H1 (cell line): ENCODE measurements at regions not wholly inside any gene's neighbourhood (a gene's known extent, or its start where the extent isn't known, plus 50 kb on each side); places are given as distances from the start of the nearest gene placed in this dataset.

Source experiments
- CTCF ChIA-PET: fragments of 300-600 bp; sonication (Branson Sonifier 250); formaldehyde crosslinking; loops from one replicate; lab custom pipeline; 2021; ENCODE audit not compliant: partially characterized antibody; lab: Charles Lee
- POLR2A ChIA-PET: fragments of 300-600 bp; sonication (Branson Sonifier 250); formaldehyde crosslinking; loops from one replicate; lab custom pipeline; 2021; ENCODE audit warnings: inconsistent platforms; ENCODE audit not compliant: partially characterized antibody; lab: Charles Lee
- DNase-seq, 2 experiments: peaks; one replicate each; pipeline versions ENCODE4 v3.0.0 to v3.0.0-alpha.2; 2010 to 2022; ENCODE audit warnings: low spot score in 2 of 2, low read depth in 1 of 2, mixed read lengths in 1 of 2
- FAIRE-seq: peaks from 2 replicates; lab custom pipeline; 2011; peaks lifted over from hg19 to GRCh38; lab: Jason Lieb, UNC
- H2AFZ ChIP-seq: 2 replicates; pipeline ENCODE4 v1.8.1; 2012; ENCODE audit warnings: low read length, inconsistent platforms
- H2AK5ac ChIP-seq: 2 replicates; pipeline ENCODE4 v1.6.1; 2013; ENCODE audit warnings: low read depth, low read length
- H2BK120ac ChIP-seq: replicated peaks from 2 replicates; pipeline ENCODE3; 2013; ENCODE audit warnings: low read depth, low read length, inconsistent platforms
- H2BK12ac ChIP-seq: 2 replicates; pipeline ENCODE4 v1.6.1; 2013; ENCODE audit warnings: low read depth, low read length
- H2BK15ac ChIP-seq: 2 replicates; pipeline ENCODE4 v1.6.1; 2013; ENCODE audit warnings: low read length
- H2BK20ac ChIP-seq: 2 replicates; pipeline ENCODE4 v1.6.1; 2013; ENCODE audit warnings: low read length
- H2BK5ac ChIP-seq: 2 replicates; pipeline ENCODE4 v1.6.1; 2013; ENCODE audit warnings: low read depth, low read length
- H3K14ac ChIP-seq: 2 replicates; pipeline ENCODE4 v1.6.1; 2013; ENCODE audit warnings: inconsistent platforms; ENCODE audit not compliant: insufficient read length
- H3K18ac ChIP-seq: 2 replicates; pipeline ENCODE4 v1.6.1; 2013; ENCODE audit warnings: low read length; ENCODE audit errors: extremely low read depth
- H3K23ac ChIP-seq: 2 replicates; pipeline ENCODE4 v1.6.1; 2013; ENCODE audit warnings: inconsistent platforms; ENCODE audit not compliant: insufficient read length
- H3K23me2 ChIP-seq: 2 replicates; pipeline ENCODE4 v1.6.1; 2013; ENCODE audit warnings: low read depth, low read length
- H3K27ac ChIP-seq: 2 replicates; pipeline ENCODE4 v1.6.1; 2011; ENCODE audit warnings: low read depth, low read length, inconsistent platforms
- H3K27me3 ChIP-seq, 4 experiments: replicated peaks in 1 of 4; 1 replicate in 1 of 4; 2 replicates in 3 of 4; pipeline versions ENCODE4 v1.6.1 to v1.8.1; 2011 to 2013; ENCODE audit warnings: low read length in 3 of 4, mild to moderate bottlenecking in 3 of 4, inconsistent platforms in 2 of 4, mixed read lengths in 2 of 4, moderate library complexity in 1 of 4; ENCODE audit not compliant: control insufficient read depth in 3 of 4, insufficient read depth in 3 of 4; ENCODE audit errors: extremely low read depth in 1 of 4
- H3K36me3 ChIP-seq, 4 experiments: 2 replicates each; pipeline versions ENCODE4 v1.6.1 to v1.8.1; 2011 to 2013; ENCODE audit warnings: mild to moderate bottlenecking in 4 of 4, low read length in 3 of 4, moderate library complexity in 2 of 4, control low read depth in 1 of 4, inconsistent platforms in 1 of 4; ENCODE audit not compliant: insufficient read depth in 4 of 4, control insufficient read depth in 2 of 4
- H3K4ac ChIP-seq: replicated peaks from 2 replicates; pipeline ENCODE3; 2013; ENCODE audit warnings: low read length, low read depth, mixed read lengths, inconsistent platforms; ENCODE audit not compliant: insufficient read length
- H3K4me1 ChIP-seq, 4 experiments: replicated peaks in 1 of 4; 1 replicate in 1 of 4; 2 replicates in 3 of 4; pipeline versions ENCODE4 v1.6.1 to v1.8.1; 2011 to 2013; ENCODE audit warnings: low read length in 3 of 4, inconsistent platforms in 2 of 4, mixed read lengths in 1 of 4; ENCODE audit not compliant: insufficient read depth in 4 of 4, control insufficient read depth in 3 of 4
- H3K4me2 ChIP-seq, 2 experiments: 2 replicates each; pipeline versions ENCODE4 v1.6.1 to v1.8.1; 2011 to 2013; ENCODE audit warnings: low read depth in 2 of 2, low read length in 2 of 2, control low read depth in 1 of 2, inconsistent platforms in 1 of 2, mild to moderate bottlenecking in 1 of 2; ENCODE audit not compliant: insufficient read depth in 1 of 2
- H3K4me3 ChIP-seq, 4 experiments: fragments of 200-600, 300-600 bp in 1 of 4; sonication (generic), shearing (Covaris generic), sonication (Bioruptor Twin) in 1 of 4; 2 replicates each; pipeline versions ENCODE4 v1.5.1 to v1.8.1; 2011 to 2016; ENCODE audit warnings: low read length in 4 of 4, low read depth in 3 of 4, control low read depth in 2 of 4, inconsistent platforms in 2 of 4, mild to moderate bottlenecking in 2 of 4, mixed read lengths in 1 of 4, moderate library complexity in 1 of 4; ENCODE audit not compliant: insufficient read depth in 2 of 4; ENCODE audit errors: extremely low read depth in 1 of 4
- H3K56ac ChIP-seq: replicated peaks from 2 replicates; pipeline ENCODE3; 2013; ENCODE audit warnings: low read depth, mild to moderate bottlenecking, mixed read lengths, low read length, inconsistent platforms; ENCODE audit not compliant: insufficient read length
- H3K79me1 ChIP-seq: 2 replicates; pipeline ENCODE4 v1.6.1; 2013; ENCODE audit warnings: low read depth, low read length, control low read depth
- H3K79me2 ChIP-seq, 2 experiments: 2 replicates each; pipeline versions ENCODE4 v1.6.1 to v1.8.1; 2012 to 2013; ENCODE audit warnings: low read length in 2 of 2, mild to moderate bottlenecking in 2 of 2, inconsistent platforms in 1 of 2; ENCODE audit not compliant: insufficient read depth in 2 of 2, control insufficient read depth in 1 of 2
- H3K9ac ChIP-seq, 4 experiments: replicated peaks in 1 of 4; 1 replicate in 1 of 4; 2 replicates in 3 of 4; pipeline versions ENCODE4 v1.6.1 to v1.8.1; 2011 to 2013; ENCODE audit warnings: low read depth in 3 of 4, low read length in 3 of 4, control low read depth in 2 of 4, mild to moderate bottlenecking in 2 of 4, moderate library complexity in 2 of 4, inconsistent platforms in 1 of 4; ENCODE audit errors: extremely low read depth in 1 of 4
- H3K9me3 ChIP-seq, 2 experiments: 2 replicates each; pipeline versions ENCODE4 v1.6.1 to v1.8.1; 2012 to 2013; ENCODE audit warnings: mild to moderate bottlenecking in 2 of 2, moderate library complexity in 2 of 2, control low read depth in 1 of 2, inconsistent platforms in 1 of 2, low read depth in 1 of 2, low read length in 1 of 2, mixed read lengths in 1 of 2; ENCODE audit not compliant: insufficient read depth in 2 of 2
- H4K20me1 ChIP-seq, 2 experiments: replicated peaks in 1 of 2; 2 replicates each; pipeline versions ENCODE3 to v1.8.1; 2011 to 2013; ENCODE audit warnings: inconsistent platforms in 2 of 2, low read length in 2 of 2, mild to moderate bottlenecking in 1 of 2; ENCODE audit not compliant: insufficient read depth in 2 of 2, control insufficient read depth in 1 of 2
- H4K5ac ChIP-seq: 2 replicates; pipeline ENCODE4 v1.6.1; 2013; ENCODE audit warnings: low read length, low read depth, mixed read lengths, inconsistent platforms; ENCODE audit not compliant: insufficient read length
- H4K8ac ChIP-seq: 2 replicates; pipeline ENCODE4 v1.8.0; 2013; ENCODE audit warnings: mild to moderate bottlenecking, moderate library complexity, low read length, inconsistent platforms; ENCODE audit not compliant: insufficient read depth; ENCODE audit errors: extremely low read depth
- H4K91ac ChIP-seq: replicated peaks from 2 replicates; pipeline ENCODE3; 2013; ENCODE audit warnings: low read length, mixed read lengths, inconsistent platforms; ENCODE audit not compliant: insufficient read length
- EP300 ChIP-seq, 2 experiments: IDR thresholded peaks; 1 replicate in 1 of 2; 2 replicates in 1 of 2; pipeline ENCODE4 v1.6.1; 2011 to 2012; ENCODE audit warnings: low read depth in 2 of 2, low read length in 2 of 2, mild to moderate bottlenecking in 2 of 2, borderline replicate concordance in 1 of 2, inconsistent platforms in 1 of 2, moderate library complexity in 1 of 2
- KDM1A ChIP-seq: fragments of 200-600, 300-600 bp; sonication (generic); IDR thresholded peaks from 2 replicates; pipeline ENCODE4 v1.7.1; 2016; ENCODE audit warnings: mild to moderate bottlenecking, low read length, borderline replicate concordance
- POLR2AphosphoS5 ChIP-seq: IDR thresholded peaks from 2 replicates; pipeline ENCODE4 v1.6.1; 2011; ENCODE audit warnings: low read depth, low read length
- POU5F1 ChIP-seq: IDR thresholded peaks from 2 replicates; pipeline ENCODE4 v1.6.1; 2011; ENCODE audit warnings: low read depth, mild to moderate bottlenecking, low read length, moderate library complexity
- SP2 ChIP-seq: IDR thresholded peaks from 2 replicates; pipeline ENCODE4 v1.6.1; 2012; ENCODE audit warnings: mild to moderate bottlenecking, low read length, inconsistent platforms
- YY1 ChIP-seq: IDR thresholded peaks from 2 replicates; pipeline ENCODE4 v1.6.1; 2011; ENCODE audit warnings: low read depth, mild to moderate bottlenecking, low read length
- WGBS, 2 experiments: shearing (Covaris generic) in 1 of 2; methylation state at CpG; one replicate each; pipeline versions ENCODE4 v1.1.6 to v1.1.7; 2013 to 2015; ENCODE audit warnings: low lambda C conversion rate in 2 of 2, mixed read lengths in 2 of 2, inconsistent platforms in 1 of 2, low coverage in 1 of 2, missing lambda C conversion rate in 1 of 2; ENCODE audit not compliant: insufficient replicate concordance in 2 of 2, insufficient coverage in 1 of 2, insufficient read length in 1 of 2; ENCODE audit errors: extremely low coverage in 1 of 2, missing lambda C conversion rate in 1 of 2; 5-methylcytosine and 5-hydroxymethylcytosine counted together

GRCh38 chr21:14012409-14012808 lies 198.3 kb downstream of the LIPI start:
- H2AFZ ChIP-seq = no peak overlapping the region
- DNase-seq (no peak), FAIRE-seq (no peak)
- H3K9me3 ChIP-seq = peaks cover 20 to 85% of the 10 kb centered on the region in 2 experiments; a peak in 3 of 4 replicates
- H2BK20ac ChIP-seq = no peak overlapping the region
- no peak for TF ChIP-seq YY1
- TF ChIP-seq SP2 = no peak
- TF ChIP-seq POU5F1 = no peak
- no peak for TF ChIP-seq EP300 (IDR thresholded peaks at IDR 0.05; ENCODE audit: borderline replicate concordance in 1 of 2, low read depth in 2 of 2, low read length in 2 of 2)
- no peak for TF ChIP-seq POLR2AphosphoS5
- no peak for TF ChIP-seq KDM1A
- no peaks in the 10 kb centered on the region for H3K23me2 ChIP-seq
- no peak overlapping the region for H3K4me2 ChIP-seq
- no peak overlapping the region for H3K27ac ChIP-seq
- 91% methylated on average over 8 of the region's 9 CpGs; no CpG with 5 or more reads in 1 of the 2 experiments for WGBS, 2 experiments
- H2BK120ac ChIP-seq = no peak overlapping the region
- no peak overlapping the region for H3K9ac ChIP-seq
- H4K91ac ChIP-seq = no peak overlapping the region
- no peaks in the 10 kb centered on the region for H3K79me1 ChIP-seq
- no peak overlapping the region for H2BK15ac ChIP-seq
- no peak overlapping the region for H4K5ac ChIP-seq
- no peak overlapping the region for H3K18ac ChIP-seq
- H3K27me3 ChIP-seq = no peaks in the 10 kb centered on the region
- no peaks in the 10 kb centered on the region for H3K79me2 ChIP-seq
- no peak overlapping the region for H3K4me3 ChIP-seq
- H2BK5ac ChIP-seq = no peak overlapping the region
- no peak overlapping the region for H4K8ac ChIP-seq
- no peak overlapping the region for H3K56ac ChIP-seq
- H3K23ac ChIP-seq = no peak overlapping the region
- CTCF ChIA-PET = no interaction called here
- H3K4me1 ChIP-seq = no peaks in the 10 kb centered on the region
- POLR2A ChIA-PET = no interaction called here
- no peak overlapping the region for H2AK5ac ChIP-seq
- no peak overlapping the region for H3K14ac ChIP-seq
- no peaks in the 10 kb centered on the region for H4K20me1 ChIP-seq
- H2BK12ac ChIP-seq = no peak overlapping the region
- H3K4ac ChIP-seq = no peak overlapping the region
- no peaks in the 10 kb centered on the region for H3K36me3 ChIP-seq
